ENCODE measurements at regions not wholly inside any gene's neighbourhood (a gene's known extent, or its start where the extent isn't known, plus 50 kb on each side); places are given as distances from the start of the nearest gene placed in this dataset.
"Not testable (repeated sequence)": the region's sequence is repeated elsewhere in the genome, so short reads cannot be mapped to it uniquely, and the experiment has no call there.

- no peak for DNase-seq
Observed at GRCh38 chr5:175344331-175345195, 99.4 kb downstream of the DRD1 start.

- no peak for DNase-seq
Observed at GRCh38 chr5:175343308-175343707, 100.7 kb downstream of the DRD1 start.

- DNase-seq, result no peak
Observed at GRCh38 chr5:175340180-175340579, 103.8 kb downstream of the DRD1 start.

GRCh38 chr5:175337680-175338079, 106.3 kb downstream of the DRD1 start:
- no peak for DNase-seq

GRCh38 chr5:175336781-175337180, 107.2 kb downstream of the DRD1 start:
- DNase-seq, result no peak

GRCh38 chr5:175335691-175336090, 108.3 kb downstream of the DRD1 start:
- no peak for DNase-seq

GRCh38 chr5:175331173-175332036, 112.6 kb downstream of the DRD1 start:
- not testable (repeated sequence) for DNase-seq

GRCh38 chr5:175329976-175330375, 114.0 kb downstream of the DRD1 start:
- DNase-seq, result no peak

GRCh38 chr5:175328687-175329086, 115.3 kb downstream of the DRD1 start:
- DNase-seq, result no peak

GRCh38 chr5:175328176-175328575, 115.8 kb downstream of the DRD1 start:
- DNase-seq, result no peak

GRCh38 chr5:175325681-175326080, 118.3 kb downstream of the DRD1 start:
- no peak for DNase-seq

GRCh38 chr5:175321927-175322532, 122.0 kb downstream of the DRD1 start:
- DNase-seq, result no peak

- DNase-seq, result no peak
Observed at GRCh38 chr5:175319199-175319598, 124.8 kb downstream of the DRD1 start.

- no peak for DNase-seq
Observed at GRCh38 chr5:175317872-175318271, 126.1 kb downstream of the DRD1 start.

GRCh38 chr5:175309218-175309810, 134.7 kb downstream of the DRD1 start:
- DNase-seq, result no peak

GRCh38 chr5:175308701-175309100, 135.3 kb downstream of the DRD1 start:
- DNase-seq, result no peak

- no peak for DNase-seq
Observed at GRCh38 chr5:175306381-175306780, 137.6 kb downstream of the DRD1 start.

GRCh38 chr5:175305251-175305650, 138.7 kb downstream of the DRD1 start:
- no peak for DNase-seq

GRCh38 chr5:175290379-175290778, 153.6 kb downstream of the DRD1 start:
- DNase-seq, result no peak

GRCh38 chr5:175288048-175288621, 155.8 kb downstream of the DRD1 start:
- DNase-seq, result no peak

GRCh38 chr5:175286981-175287380, 157.0 kb downstream of the DRD1 start:
- no peak for DNase-seq

GRCh38 chr5:175285261-175285660, 158.7 kb downstream of the DRD1 start:
- no peak for DNase-seq

- DNase-seq, result no peak
Observed at GRCh38 chr5:175284806-175285205, 159.2 kb downstream of the DRD1 start.

All from stimulated activated CD4-positive, alpha-beta T cell treated with anti-CD3 and anti-CD28 coated beads, Interleukin-4, amount 100 ng/mL, for 1 hour (primary cell).